ENCODE measurements at regions not wholly inside any gene's neighbourhood (a gene's known extent, or its start where the extent isn't known, plus 50 kb on each side); places are given as distances from the start of the nearest gene placed in this dataset.

DNA sequence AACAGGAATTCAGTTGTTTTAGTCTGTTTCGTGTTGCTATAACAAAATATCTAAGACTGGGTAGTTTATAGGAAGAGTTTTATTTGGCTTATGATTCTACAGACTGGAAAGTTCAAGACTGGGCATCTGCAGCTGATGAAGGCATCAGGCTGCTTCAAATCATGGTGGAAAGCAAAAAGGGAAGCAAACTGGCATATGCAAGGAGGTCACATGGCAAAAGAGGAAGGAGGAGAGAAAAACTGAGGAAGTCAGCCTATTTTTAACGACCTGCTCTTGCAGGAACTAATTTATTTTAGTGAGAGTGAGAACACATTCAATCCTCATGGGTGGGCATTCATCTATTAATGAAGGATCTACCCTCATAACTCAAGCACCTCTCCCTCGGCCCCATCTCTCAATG lies 363.1 kb upstream of the HS3ST1 start:
- intact Hi-C loops (cut with micrococcal nuclease), result no loop called here
- in situ Hi-C loops (cut with MboI; ENCODE audit: low sequenced_read_pairs), result no loop called here
- Histone ChIP-seq H4K5ac (ENCODE audit: low read depth, low read length) (no peak overlapping the region), H3K4me1 (ENCODE audit: control insufficient read depth, insufficient read depth, low read length) (no peaks in the 10 kb centered on the region), H3K36me3 (ENCODE audit: control insufficient read depth, insufficient read depth, low read length) (no peaks in the 10 kb centered on the region), H2BK15ac (ENCODE audit: low read depth, low read length) (no peak overlapping the region), H2BK120ac (ENCODE audit: low read depth, low read length) (no peak overlapping the region), H3K4me2 (ENCODE audit: low read depth, low read length) (no peak overlapping the region), H3K4me3 (ENCODE audit: insufficient read depth, low read depth, low read length) (no peak overlapping the region), H2AK5ac (ENCODE audit: low read depth, low read length) (no peak overlapping the region), H3K9me3 (ENCODE audit: control insufficient read depth, insufficient read depth, low read length) (no peaks in the 10 kb centered on the region), H4K20me1 (ENCODE audit: insufficient read depth, low read length) (no peaks in the 10 kb centered on the region), H3K14ac (replicated peaks; ENCODE audit: low read depth, low read length) (no peak overlapping the region), H3K79me1 (ENCODE audit: low read depth in 1 of 2, low read length in 2 of 2) (no peaks in the 10 kb centered on the region), H2BK5ac (ENCODE audit: low read depth, low read length, poor library complexity, severe bottlenecking) (no peak overlapping the region), H4K8ac (ENCODE audit: low read depth in 2 of 2, low read length in 2 of 2) (no peak overlapping the region), H3K4ac (ENCODE audit: low read depth, low read length) (no peak overlapping the region), H2AK9ac (replicated peaks; ENCODE audit: low read depth, low read length, poor library complexity) (no peak overlapping the region), H2BK20ac (ENCODE audit: low read depth, low read length) (no peak overlapping the region), H3K9ac (ENCODE audit: low read depth, low read length) (no peak overlapping the region), H2AFZ (replicated peaks; ENCODE audit: low read length, poor library complexity) (no peak overlapping the region), H3K56ac (ENCODE audit: extremely low read depth, insufficient read depth, low read length) (no peak overlapping the region), H3K27ac (ENCODE audit: insufficient read depth, low read length) (no peak overlapping the region), H3K27me3 (ENCODE audit: control insufficient read depth, insufficient read depth, low read length) (no peaks in the 10 kb centered on the region), H4K91ac (ENCODE audit: insufficient read depth, low read depth, low read length) (no peak overlapping the region), H3K23ac (ENCODE audit: low read depth, low read length) (no peak overlapping the region), H3K9me1 (ENCODE audit: insufficient read depth, low read length) (no peaks in the 10 kb centered on the region), H3K18ac (ENCODE audit: low read depth, low read length) (no peak overlapping the region)
- BruUV-seq (replicated peaks), result no TSS peak
- dilution Hi-C loops (cut with HindIII; ENCODE audit: low sequenced_read_pairs, unreplicated experiment), result no loop called here
- POLR2A ChIA-PET (ENCODE audit: unreplicated experiment), result no interaction called here
- CTCF ChIA-PET, result no interaction called here
- no peak for DNase-seq
- no peak for ATAC-seq (ENCODE audit: low read depth)
- TF ChIP-seq, protein P1, sequence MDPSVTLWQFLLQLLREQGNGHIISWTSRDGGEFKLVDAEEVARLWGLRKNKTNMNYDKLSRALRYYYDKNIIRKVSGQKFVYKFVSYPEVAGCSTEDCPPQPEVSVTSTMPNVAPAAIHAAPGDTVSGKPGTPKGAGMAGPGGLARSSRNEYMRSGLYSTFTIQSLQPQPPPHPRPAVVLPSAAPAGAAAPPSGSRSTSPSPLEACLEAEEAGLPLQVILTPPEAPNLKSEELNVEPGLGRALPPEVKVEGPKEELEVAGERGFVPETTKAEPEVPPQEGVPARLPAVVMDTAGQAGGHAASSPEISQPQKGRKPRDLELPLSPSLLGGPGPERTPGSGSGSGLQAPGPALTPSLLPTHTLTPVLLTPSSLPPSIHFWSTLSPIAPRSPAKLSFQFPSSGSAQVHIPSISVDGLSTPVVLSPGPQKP (IDR thresholded peaks at IDR 0.05; ENCODE audit: borderline replicate concordance, low read depth, low read length), result no peak
- no peak for TF ChIP-seq MAZ (IDR thresholded peaks at IDR 0.05; ENCODE audit: borderline replicate concordance, low read depth, low read length)
- TF ChIP-seq, protein P2, sequence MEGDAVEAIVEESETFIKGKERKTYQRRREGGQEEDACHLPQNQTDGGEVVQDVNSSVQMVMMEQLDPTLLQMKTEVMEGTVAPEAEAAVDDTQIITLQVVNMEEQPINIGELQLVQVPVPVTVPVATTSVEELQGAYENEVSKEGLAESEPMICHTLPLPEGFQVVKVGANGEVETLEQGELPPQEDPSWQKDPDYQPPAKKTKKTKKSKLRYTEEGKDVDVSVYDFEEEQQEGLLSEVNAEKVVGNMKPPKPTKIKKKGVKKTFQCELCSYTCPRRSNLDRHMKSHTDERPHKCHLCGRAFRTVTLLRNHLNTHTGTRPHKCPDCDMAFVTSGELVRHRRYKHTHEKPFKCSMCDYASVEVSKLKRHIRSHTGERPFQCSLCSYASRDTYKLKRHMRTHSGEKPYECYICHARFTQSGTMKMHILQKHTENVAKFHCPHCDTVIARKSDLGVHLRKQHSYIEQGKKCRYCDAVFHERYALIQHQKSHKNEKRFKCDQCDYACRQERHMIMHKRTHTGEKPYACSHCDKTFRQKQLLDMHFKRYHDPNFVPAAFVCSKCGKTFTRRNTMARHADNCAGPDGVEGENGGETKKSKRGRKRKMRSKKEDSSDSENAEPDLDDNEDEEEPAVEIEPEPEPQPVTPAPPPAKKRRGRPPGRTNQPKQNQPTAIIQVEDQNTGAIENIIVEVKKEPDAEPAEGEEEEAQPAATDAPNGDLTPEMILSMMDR (conservative IDR thresholded peaks at IDR 0.05; ENCODE audit: low read depth, low read length), result no peak
- no CpG with 5 or more reads among the region's 3 CpGs for WGBS, 2 experiments (ENCODE audit: extremely low coverage in 2 of 2, insufficient read length in 1 of 2)
